Stimulated activated memory B cell treated with anti-CD40 and anti-IgM and Interleukin-4, amounts not matched to agents 10 μg/mL and 1 μg/mL and 100 μg/mL, for 72 hours (primary cell): ENCODE measurements at regions not wholly inside any gene's neighbourhood (a gene's known extent, or its start where the extent isn't known, plus 50 kb on each side); places are given as distances from the start of the nearest gene placed in this dataset.

ENCODE experiments used
- ATAC-seq: fragments of 150-1000 bp; cut with Tn5 transposase; 2 replicates; pipeline ENCODE4 v1.10.0; 2021
- H3K27ac Mint-ChIP-seq: one replicate; pipeline ENCODE4 v1.8.0; 2022; ENCODE audit warnings: mild to moderate bottlenecking, mixed read lengths
- H3K27me3 Mint-ChIP-seq: one replicate; pipeline ENCODE4 v1.8.0; 2022; ENCODE audit warnings: mixed read lengths
- H3K36me3 Mint-ChIP-seq: one replicate; pipeline ENCODE4 v1.8.0; 2022; ENCODE audit warnings: mixed read lengths
- H3K4me1 Mint-ChIP-seq: one replicate; pipeline ENCODE4 v1.8.0; 2022; ENCODE audit warnings: mixed read lengths
- H3K4me3 Mint-ChIP-seq: one replicate; pipeline ENCODE4 v1.8.0; 2022; ENCODE audit warnings: mild to moderate bottlenecking, moderate library complexity, mixed read lengths
- H3K9me3 Mint-ChIP-seq: one replicate; pipeline ENCODE4 v1.8.0; 2022; ENCODE audit warnings: mixed read lengths

DNA sequence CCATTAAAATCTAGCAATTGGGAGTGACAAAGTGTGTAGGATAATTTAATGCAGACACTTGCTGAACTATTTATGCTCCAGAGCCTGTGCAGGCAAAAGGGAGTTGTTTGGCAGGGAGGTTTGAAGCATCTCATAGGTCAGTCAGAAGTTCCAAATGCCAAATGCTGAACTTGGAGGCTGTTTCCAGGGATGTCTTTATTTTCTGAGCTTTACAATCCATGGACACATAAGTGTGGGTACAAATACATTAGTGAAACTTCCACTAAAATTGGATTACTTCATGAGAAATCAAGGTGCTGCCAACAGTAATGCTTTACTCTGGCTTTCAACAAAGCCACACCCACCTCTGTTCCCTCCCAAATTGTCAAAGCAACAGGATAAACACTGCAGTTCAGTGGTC lies 422.1 kb upstream of the SETBP1 start:
- Mint-ChIP-seq H3K4me3 (no peak overlapping the region), H3K27me3 (peaks cover 37% of the 10 kb centered on the region), H3K27ac (no peak overlapping the region), H3K4me1 (no peaks in the 10 kb centered on the region), H3K9me3 (peaks cover 20% of the 10 kb centered on the region), H3K36me3 (peaks cover 17% of the 10 kb centered on the region)
- ATAC-seq, result no peak

DNA sequence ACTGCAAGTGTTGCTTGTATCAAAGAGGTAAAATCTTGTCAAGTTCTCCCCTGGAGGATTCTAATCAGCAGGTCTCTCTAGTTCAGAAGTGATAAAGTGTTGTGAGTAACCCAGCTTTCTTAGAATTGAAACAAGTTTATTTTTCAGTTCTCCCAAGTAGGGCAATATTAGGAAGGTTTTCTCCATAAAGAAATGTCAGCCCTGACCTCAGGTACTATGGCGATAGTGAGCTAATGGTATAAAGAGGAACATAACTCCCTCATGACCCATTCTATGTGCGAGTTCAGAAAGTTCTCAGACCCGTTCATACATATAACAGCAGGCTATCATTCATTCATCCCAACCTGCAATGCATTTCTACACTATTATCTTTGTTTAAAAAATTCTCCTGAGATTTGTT lies 421.1 kb upstream of the SETBP1 start:
- Mint-ChIP-seq H3K4me1 (no peaks in the 10 kb centered on the region), H3K9me3 (peaks cover 16% of the 10 kb centered on the region), H3K27ac (no peak overlapping the region), H3K27me3 (peaks cover 27% of the 10 kb centered on the region), H3K4me3 (no peak overlapping the region), H3K36me3 (peaks cover 17% of the 10 kb centered on the region)
- ATAC-seq, result no peak

DNA sequence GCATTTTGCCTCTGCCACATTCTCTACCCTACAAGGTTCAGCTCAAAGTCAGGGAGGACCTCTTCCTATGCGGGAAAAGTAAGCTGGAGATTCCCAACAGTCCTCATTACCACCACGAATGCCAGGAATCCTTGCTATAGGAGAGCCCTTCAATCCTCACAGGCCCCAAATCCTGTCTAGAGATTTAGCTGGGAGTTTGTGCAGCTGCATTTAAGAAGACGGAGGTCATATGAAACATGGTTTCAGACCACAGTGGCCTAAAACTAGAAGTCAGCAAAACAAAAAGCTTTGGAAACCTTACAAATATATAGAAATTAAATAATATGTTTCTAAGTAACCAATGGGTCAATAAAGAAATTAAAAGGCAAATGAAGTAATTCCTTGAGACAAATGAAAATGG lies 415.3 kb upstream of the SETBP1 start:
- no peak overlapping the region for H3K4me3 Mint-ChIP-seq
- no peak for ATAC-seq
- peaks cover 11% of the 10 kb centered on the region for H3K36me3 Mint-ChIP-seq
- H3K27me3 Mint-ChIP-seq, result peaks cover 11% of the 10 kb centered on the region
- no peak overlapping the region for H3K27ac Mint-ChIP-seq
- no peaks in the 10 kb centered on the region for H3K4me1 Mint-ChIP-seq
- H3K9me3 Mint-ChIP-seq, result peaks cover 13% of the 10 kb centered on the region

DNA sequence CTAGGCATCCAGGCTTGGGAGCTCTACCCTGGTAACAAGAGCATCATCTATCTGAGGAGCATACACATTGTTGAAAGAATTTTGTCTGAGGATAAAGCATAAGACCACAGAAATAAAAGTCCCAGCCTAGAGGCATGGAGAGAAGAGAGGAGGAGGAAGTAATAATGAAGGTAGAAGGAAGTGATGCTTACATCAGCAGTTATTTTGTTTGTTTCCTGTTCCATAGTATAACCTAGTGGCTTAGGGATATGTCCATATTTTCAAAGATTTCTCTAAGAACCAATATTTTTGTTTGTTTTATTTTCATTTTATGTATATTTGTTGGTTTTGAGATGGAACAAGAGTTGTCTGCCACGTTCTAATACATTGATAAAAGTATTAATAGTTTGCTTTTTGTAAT lies 407.4 kb upstream of the SETBP1 start:
- H3K4me3 Mint-ChIP-seq, result no peak overlapping the region
- H3K4me1 Mint-ChIP-seq, result no peaks in the 10 kb centered on the region
- no peak for ATAC-seq
- no peak overlapping the region for H3K27ac Mint-ChIP-seq
- no peaks in the 10 kb centered on the region for H3K36me3 Mint-ChIP-seq
- no peaks in the 10 kb centered on the region for H3K27me3 Mint-ChIP-seq
- no peaks in the 10 kb centered on the region for H3K9me3 Mint-ChIP-seq

DNA sequence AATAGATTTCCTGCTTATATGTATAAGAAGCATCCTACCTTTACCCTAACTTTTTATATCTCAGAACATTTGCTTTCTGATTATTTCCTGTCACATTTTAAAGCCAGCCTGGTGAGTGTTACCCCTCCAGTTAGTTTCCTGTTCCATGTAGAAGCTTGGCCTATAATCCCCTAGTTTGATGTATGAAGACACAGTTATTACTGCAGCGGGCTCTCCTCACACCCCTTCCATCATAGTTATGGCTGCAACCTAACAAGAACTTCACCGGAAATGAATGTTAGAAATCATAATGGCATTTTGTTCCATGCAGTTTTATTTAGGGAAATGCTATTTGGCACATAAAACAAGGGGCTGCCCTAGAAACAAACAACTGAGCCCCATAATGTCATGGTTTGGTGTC lies 400.2 kb upstream of the SETBP1 start:
- Mint-ChIP-seq H3K27ac (no peak overlapping the region), H3K9me3 (no peaks in the 10 kb centered on the region), H3K36me3 (no peaks in the 10 kb centered on the region), H3K4me3 (no peak overlapping the region), H3K27me3 (no peaks in the 10 kb centered on the region), H3K4me1 (no peaks in the 10 kb centered on the region)
- ATAC-seq, result no peak

DNA sequence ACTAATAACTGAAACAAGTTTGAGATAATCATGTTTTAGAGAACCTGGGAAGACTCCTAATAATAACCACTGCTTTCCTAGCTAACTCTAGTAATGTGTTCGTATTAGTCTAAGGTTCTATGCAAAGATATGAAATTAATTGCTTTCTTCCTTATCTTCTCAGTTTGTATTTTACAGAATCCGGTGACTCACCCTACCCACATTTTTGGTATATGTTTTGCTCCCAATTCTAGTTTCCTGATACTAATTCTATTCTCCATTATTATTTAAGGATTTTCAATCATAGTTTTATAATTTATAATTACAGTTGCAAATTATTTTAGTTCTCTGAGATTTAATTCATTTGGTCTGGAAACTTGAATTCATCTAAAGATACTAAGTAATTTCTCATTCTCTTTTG lies 394.6 kb upstream of the SETBP1 start:
- no peaks in the 10 kb centered on the region for H3K36me3 Mint-ChIP-seq
- no peak for ATAC-seq
- H3K4me1 Mint-ChIP-seq, result no peaks in the 10 kb centered on the region

DNA sequence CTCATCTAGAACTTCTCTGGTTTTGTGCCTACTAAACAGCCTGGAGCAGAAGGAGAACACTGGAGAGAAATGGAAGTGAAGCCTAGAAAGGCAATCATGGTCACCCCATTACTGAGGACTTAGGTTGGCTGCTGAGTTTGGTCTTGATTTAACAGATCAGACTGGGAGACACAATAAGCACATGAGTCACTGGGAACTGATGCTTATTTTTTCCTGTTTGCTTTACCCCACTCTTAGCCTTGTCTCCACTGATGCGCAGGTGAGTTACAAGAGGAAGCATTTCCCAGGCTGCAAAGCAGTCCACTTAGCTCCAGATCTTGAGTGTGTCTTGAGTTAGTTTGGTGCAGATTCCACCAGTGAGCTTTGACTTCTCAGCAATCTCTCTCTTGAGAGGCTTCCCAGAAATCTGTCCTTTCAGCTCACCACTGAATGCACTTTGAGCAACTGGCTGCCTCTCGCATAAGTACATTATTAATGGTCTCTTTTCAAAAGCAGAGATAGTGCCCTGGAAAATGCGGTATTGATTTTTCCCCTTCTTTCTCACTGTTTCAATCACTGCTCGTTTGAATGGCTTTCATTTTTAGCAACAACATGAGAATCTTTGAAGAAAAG lies 390.2 kb upstream of the SETBP1 start:
- no peak overlapping the region for H3K4me3 Mint-ChIP-seq
- H3K27ac Mint-ChIP-seq, result no peak overlapping the region
- no peaks in the 10 kb centered on the region for H3K36me3 Mint-ChIP-seq
- peaks cover 22% of the 10 kb centered on the region for H3K27me3 Mint-ChIP-seq
- no peaks in the 10 kb centered on the region for H3K4me1 Mint-ChIP-seq
- no peaks in the 10 kb centered on the region for H3K9me3 Mint-ChIP-seq
- no peak for ATAC-seq

More for the DNA sequence above, 394.6 kb upstream of the SETBP1 start:
- Mint-ChIP-seq H3K27me3 (peaks cover 10% of the 10 kb centered on the region), H3K4me3 (no peak overlapping the region), H3K27ac (no peak overlapping the region), H3K9me3 (no peaks in the 10 kb centered on the region)

DNA sequence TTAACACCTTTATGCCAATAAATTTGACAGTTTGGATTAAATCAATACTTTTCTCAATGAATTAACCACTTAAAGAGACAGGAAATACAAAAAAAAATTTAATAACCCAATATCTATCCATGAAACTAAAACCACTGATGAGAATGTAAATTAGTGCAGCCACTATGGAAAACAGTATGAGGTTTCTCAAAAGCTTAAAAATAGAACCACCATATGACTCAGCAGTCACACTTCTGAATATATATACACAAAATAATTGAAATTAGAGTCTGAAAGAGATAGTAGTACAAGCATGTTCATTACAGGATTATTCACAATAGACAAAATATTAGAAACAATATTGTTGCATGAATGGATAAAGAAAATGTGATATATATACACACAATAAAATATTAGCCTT lies 382.1 kb upstream of the SETBP1 start:
- H3K4me1 Mint-ChIP-seq, result no peaks in the 10 kb centered on the region
- H3K36me3 Mint-ChIP-seq, result no peaks in the 10 kb centered on the region
- no peaks in the 10 kb centered on the region for H3K27me3 Mint-ChIP-seq
- no peak overlapping the region for H3K27ac Mint-ChIP-seq
- no peak overlapping the region for H3K4me3 Mint-ChIP-seq
- H3K9me3 Mint-ChIP-seq, result no peaks in the 10 kb centered on the region
- no peak for ATAC-seq

DNA sequence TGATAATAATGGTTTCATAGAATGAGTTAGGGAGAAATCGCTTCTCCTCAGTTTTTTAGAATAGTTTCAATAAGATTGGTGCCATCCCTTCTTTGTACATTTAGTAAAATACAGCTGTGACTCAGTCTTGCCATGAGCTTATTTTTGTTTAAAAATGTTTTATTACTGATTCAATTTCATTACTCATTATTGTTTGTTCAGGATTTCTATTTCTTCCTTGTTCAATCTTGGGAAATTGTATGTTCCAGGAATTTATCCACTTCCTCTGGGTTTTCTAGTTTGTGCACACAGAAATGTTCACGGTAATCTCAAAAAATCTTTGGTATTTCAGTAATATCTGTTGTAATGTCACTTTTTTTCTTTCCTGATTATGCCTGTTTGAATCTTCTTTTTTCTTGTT lies 371.5 kb upstream of the SETBP1 start:
- no peak for ATAC-seq
- peaks cover 6% of the 10 kb centered on the region for H3K9me3 Mint-ChIP-seq
- no peaks in the 10 kb centered on the region for H3K27me3 Mint-ChIP-seq

DNA sequence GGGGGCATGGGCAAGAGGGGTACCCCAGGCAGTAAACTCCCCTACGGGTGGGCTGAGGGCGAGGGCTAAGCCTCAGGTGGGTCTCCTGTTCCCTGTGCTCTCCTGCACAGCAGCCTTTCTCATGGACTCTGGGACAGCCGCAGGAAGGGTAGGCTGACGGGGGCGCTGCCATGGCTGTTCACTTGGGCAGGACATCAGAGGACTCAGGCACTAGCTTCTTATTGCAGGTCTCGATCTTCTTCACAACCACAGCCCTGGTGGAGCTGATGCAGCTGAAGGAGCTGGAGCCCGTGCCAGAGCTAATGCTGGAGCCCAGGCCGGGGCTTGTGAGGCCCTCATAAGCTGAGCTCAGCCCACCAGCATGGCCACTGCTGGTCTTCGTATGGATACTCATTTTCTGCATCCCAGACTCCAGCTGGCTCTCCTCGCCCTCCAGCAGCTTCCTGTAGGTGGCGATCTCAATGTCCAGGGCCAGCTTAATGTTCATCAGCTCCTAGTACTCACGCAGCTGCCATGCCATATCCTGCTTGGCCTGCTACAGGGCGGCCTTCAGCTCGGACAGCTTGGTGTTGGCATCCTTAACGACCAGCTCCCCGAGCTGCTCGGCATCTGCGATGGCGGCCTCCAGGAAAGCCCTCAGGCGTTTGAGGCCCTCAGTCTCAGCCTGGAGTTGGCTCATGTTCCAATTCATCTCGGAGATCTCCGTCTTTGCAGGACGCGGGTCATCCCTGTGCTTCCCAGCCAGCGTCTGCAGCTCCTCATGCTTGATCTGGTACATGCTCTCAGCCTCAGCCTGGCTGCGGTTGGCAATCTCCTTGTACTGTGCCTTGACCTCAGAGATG lies 359.8 kb upstream of the SETBP1 start:
- Mint-ChIP-seq H3K27ac (no peak overlapping the region), H3K36me3 (no peaks in the 10 kb centered on the region), H3K27me3 (no peaks in the 10 kb centered on the region), H3K4me1 (no peaks in the 10 kb centered on the region), H3K9me3 (no peaks in the 10 kb centered on the region), H3K4me3 (no peak overlapping the region)
- ATAC-seq, result no peak

More for the DNA sequence above, 371.5 kb upstream of the SETBP1 start:
- Mint-ChIP-seq H3K4me1 (no peaks in the 10 kb centered on the region), H3K4me3 (no peak overlapping the region), H3K36me3 (no peaks in the 10 kb centered on the region), H3K27ac (no peak overlapping the region)

DNA sequence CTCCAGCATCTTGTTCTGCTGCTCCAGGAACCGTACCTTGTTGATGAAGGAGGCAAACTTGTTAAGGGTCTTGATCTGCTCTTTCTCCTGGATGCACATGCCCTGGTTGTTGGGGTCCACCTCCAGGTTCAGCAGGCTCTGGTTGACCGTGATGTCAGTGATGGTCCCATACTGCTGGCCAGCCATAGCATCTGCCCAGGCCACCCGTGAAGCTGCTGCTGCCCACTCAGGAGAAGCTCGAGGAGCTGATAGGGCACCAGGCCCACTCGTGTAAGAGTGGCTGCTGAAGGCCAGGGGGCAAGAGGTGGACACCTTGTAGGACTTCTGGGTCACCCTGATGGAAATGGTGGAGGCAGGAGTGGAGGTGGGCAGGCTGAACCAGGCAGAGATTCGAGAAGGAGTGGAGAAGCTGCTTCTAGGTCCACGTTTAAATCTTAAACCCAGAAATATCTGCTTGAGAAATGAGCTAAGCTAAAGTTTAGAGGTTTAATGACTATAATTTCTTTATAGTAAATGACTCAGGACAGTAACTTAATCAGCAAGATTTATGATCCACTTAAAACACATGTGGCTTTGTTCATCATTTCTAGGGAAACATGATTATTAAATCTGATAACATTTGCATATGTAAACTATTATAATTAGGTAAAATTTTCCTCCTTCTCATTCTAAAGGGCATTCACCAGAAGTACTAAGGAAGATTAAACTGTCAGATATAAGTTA lies 358.7 kb upstream of the SETBP1 start:
- Mint-ChIP-seq H3K4me1 (no peaks in the 10 kb centered on the region), H3K4me3 (no peak overlapping the region), H3K36me3 (no peaks in the 10 kb centered on the region), H3K27me3 (no peaks in the 10 kb centered on the region), H3K27ac (no peak overlapping the region), H3K9me3 (no peaks in the 10 kb centered on the region)
- ATAC-seq, result no peak

DNA sequence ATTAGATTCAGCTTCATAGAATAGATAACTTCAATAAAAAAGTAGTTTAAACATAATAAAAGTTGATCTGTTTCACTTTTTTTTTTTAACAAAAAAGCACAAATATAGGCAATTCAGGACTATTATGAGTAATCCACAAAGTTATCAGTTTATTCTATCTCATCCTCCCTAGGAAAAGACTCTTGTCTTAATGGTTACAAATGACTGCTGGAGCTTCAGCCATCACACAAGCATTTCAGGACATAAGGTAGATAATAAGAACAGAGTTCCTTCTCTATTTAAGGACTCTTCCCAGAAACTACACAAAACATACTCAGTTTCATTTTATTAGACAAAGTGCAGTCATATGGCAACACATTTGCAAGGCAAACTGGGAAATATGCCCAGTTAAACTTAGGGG lies 357.6 kb upstream of the SETBP1 start:
- no peaks in the 10 kb centered on the region for H3K27me3 Mint-ChIP-seq
- no peaks in the 10 kb centered on the region for H3K9me3 Mint-ChIP-seq
- H3K4me1 Mint-ChIP-seq, result no peaks in the 10 kb centered on the region
- no peak overlapping the region for H3K27ac Mint-ChIP-seq
- H3K4me3 Mint-ChIP-seq, result no peak overlapping the region
- no peak for ATAC-seq
- H3K36me3 Mint-ChIP-seq, result no peaks in the 10 kb centered on the region

DNA sequence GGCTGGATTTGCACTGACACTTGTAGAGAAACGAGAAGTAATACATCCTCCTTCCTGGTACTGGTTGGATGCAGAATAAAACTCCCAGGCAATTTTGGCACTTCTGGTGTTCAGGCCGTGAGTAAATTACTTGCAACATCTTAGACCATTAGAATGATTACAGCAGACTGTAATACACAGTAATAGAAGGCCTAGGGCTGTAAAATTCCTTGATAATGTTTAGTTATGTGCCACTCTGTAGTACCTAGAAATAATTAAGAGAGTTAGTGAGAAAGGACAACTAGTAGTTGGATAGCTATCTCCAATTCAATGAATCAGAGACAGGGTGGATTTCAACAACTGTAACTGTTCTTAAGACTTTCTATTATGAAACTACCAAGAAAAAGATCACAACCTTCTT lies 356.3 kb upstream of the SETBP1 start:
- no peaks in the 10 kb centered on the region for H3K4me1 Mint-ChIP-seq
- H3K27me3 Mint-ChIP-seq, result no peaks in the 10 kb centered on the region
- H3K9me3 Mint-ChIP-seq, result no peaks in the 10 kb centered on the region
- no peaks in the 10 kb centered on the region for H3K36me3 Mint-ChIP-seq
- no peak overlapping the region for H3K4me3 Mint-ChIP-seq
- no peak overlapping the region for H3K27ac Mint-ChIP-seq
- ATAC-seq, result no peak

DNA sequence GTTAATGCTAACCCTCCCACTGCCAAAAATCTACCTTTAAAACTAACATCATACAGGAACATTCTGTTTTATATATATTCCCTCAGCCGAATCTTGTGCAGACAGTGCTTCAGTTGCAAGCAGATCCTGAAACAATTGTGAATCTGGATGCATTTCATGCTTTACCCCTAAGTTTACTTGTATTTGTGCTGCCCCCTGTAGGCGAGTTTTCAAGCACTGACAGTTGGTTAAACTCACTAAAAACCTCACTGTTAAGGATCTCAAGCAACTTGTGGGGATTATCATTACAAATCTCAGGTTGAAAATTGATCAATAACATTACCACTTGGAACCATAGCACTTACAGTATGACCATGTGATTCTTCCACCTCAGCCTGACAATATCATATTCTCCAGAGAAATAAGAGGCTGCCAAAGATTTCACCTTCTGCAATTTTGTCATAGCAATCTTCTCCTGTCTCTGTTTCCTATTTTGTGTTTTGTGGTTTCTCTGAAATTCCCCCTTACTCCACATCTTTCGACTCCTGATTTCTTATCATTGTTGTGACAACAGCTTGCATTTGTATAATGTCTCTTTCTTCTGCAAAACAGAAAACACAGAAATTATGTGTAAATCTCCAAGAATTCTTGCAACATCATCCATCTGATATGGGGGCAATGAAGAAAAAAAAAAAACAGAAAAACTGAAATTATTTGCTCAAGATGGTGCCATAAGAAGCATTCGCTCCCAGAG lies 354.6 kb upstream of the SETBP1 start:
- Mint-ChIP-seq H3K4me3 (no peak overlapping the region), H3K36me3 (no peaks in the 10 kb centered on the region), H3K27me3 (no peaks in the 10 kb centered on the region), H3K27ac (no peak overlapping the region), H3K9me3 (peaks cover 4% of the 10 kb centered on the region), H3K4me1 (no peaks in the 10 kb centered on the region)
- no peak for ATAC-seq
